B cell (primary cell): ENCODE measurements at regions not wholly inside any gene's neighbourhood (a gene's known extent, or its start where the extent isn't known, plus 50 kb on each side); places are given as distances from the start of the nearest gene placed in this dataset.

Source experiments
- ATAC-seq: fragments of 200-7000 bp; cut with Tn5 transposase; one replicate; pipeline ENCODE4 v1.10.0; 2021; ENCODE audit warnings: low read depth, mild to moderate bottlenecking, moderate number of reproducible peaks, moderate library complexity
- CTCF ChIA-PET: fragments of 350-600 bp; sonication (Branson Sonifier 250); formaldehyde crosslinking; loops from one replicate; lab custom pipeline; 2021; ENCODE audit warnings: antibody characterized with exemption, inconsistent platforms; lab: Charles Lee
- POLR2A ChIA-PET: fragments of 350-600 bp; sonication (Branson Sonifier 250); formaldehyde crosslinking; loops from one replicate; lab custom pipeline; 2021; ENCODE audit warnings: antibody characterized with exemption; lab: Charles Lee
- DNase-seq: peaks from one replicate; pipeline ENCODE4 v3.0.0; 2013
- H2AFZ ChIP-seq: 2 replicates; pipeline ENCODE4 v1.6.1; 2012; ENCODE audit warnings: mild to moderate bottlenecking, low read depth, low read length; ENCODE audit not compliant: insufficient read depth, poor library complexity, severe bottlenecking
- H3K27ac ChIP-seq, 2 donors: 1 replicate in 1 of 2; 2 replicates in 1 of 2; pipeline ENCODE4 v1.5.1; 2012 to 2013; ENCODE audit warnings: low read length in 2 of 2, mild to moderate bottlenecking in 2 of 2, moderate library complexity in 1 of 2
- H3K27me3 ChIP-seq, 4 experiments: fragments of 200-600 bp in 1 of 4; sonication (generic) in 1 of 4; replicated peaks in 1 of 4; 1 replicate in 2 of 4; 2 replicates in 2 of 4; pipeline versions ENCODE4 v1.6.1 to v1.7.0; 2013 to 2016; ENCODE audit warnings: low read length in 3 of 4, mild to moderate bottlenecking in 2 of 4, mixed read lengths in 1 of 4, moderate library complexity in 1 of 4; ENCODE audit not compliant: insufficient read depth in 4 of 4, control insufficient read depth in 3 of 4; ENCODE audit errors: control extremely low read depth in 1 of 4
- H3K36me3 ChIP-seq, 2 experiments: replicated peaks in 1 of 2; 1 replicate in 1 of 2; 2 replicates in 1 of 2; pipeline versions ENCODE4 v1.6.1 to v1.7.1; 2013; ENCODE audit warnings: low read length in 1 of 2; ENCODE audit not compliant: insufficient read depth in 2 of 2, control insufficient read depth in 1 of 2; ENCODE audit errors: control extremely low read depth in 1 of 2, extremely low read depth in 1 of 2
- H3K4me1 ChIP-seq, 2 donors: fragments of 200-600 bp in 1 of 2; sonication (generic) in 1 of 2; 1 replicate in 1 of 2; 2 replicates in 1 of 2; pipeline versions ENCODE4 v1.5.1 to v1.6.1; 2013 to 2017; ENCODE audit warnings: low read length in 2 of 2; ENCODE audit not compliant: control insufficient read depth in 2 of 2, insufficient read depth in 2 of 2
- H3K4me2 ChIP-seq: replicated peaks from 2 replicates; pipeline ENCODE3; 2012; ENCODE audit warnings: mild to moderate bottlenecking, low read depth, low read length; ENCODE audit not compliant: poor library complexity, severe bottlenecking
- H3K4me3 ChIP-seq, 5 experiments: fragments of 200-600 bp in 1 of 5; sonication (generic) in 1 of 5; 1 replicate in 3 of 5; 2 replicates in 2 of 5; pipeline versions ENCODE4 v1.5.1 to v1.7.0; 2011 to 2016; ENCODE audit warnings: low read length in 4 of 5, mild to moderate bottlenecking in 4 of 5, low read depth in 2 of 5, control low read depth in 1 of 5, moderate library complexity in 1 of 5; ENCODE audit not compliant: insufficient read depth in 1 of 5; ENCODE audit errors: control extremely low read depth in 1 of 5, extremely low read depth in 1 of 5
- H3K79me2 ChIP-seq: fragments of 200-600 bp; sonication (generic); one replicate; pipeline ENCODE4 v1.6.0; 2016; ENCODE audit warnings: low read length; ENCODE audit not compliant: control insufficient read depth, insufficient read depth
- H3K9ac ChIP-seq: fragments of 200-600 bp; sonication (generic); 2 replicates; pipeline ENCODE4 v1.6.1; 2017; ENCODE audit warnings: mild to moderate bottlenecking, low read length, moderate library complexity
- H3K9me3 ChIP-seq, 3 donors: one replicate each; pipeline versions ENCODE4 v1.6.1 to v1.7.1; 2013; ENCODE audit warnings: low read length in 2 of 3; ENCODE audit not compliant: control insufficient read depth in 2 of 3, insufficient read depth in 1 of 3; ENCODE audit errors: control extremely low read depth in 1 of 3
- H4K20me1 ChIP-seq: 2 replicates; pipeline ENCODE4 v1.6.0; 2012; ENCODE audit warnings: mild to moderate bottlenecking, low read length; ENCODE audit not compliant: insufficient read depth, control insufficient read depth, poor library complexity, severe bottlenecking
- H3K27ac Mint-ChIP-seq: one replicate; pipeline ENCODE4 v1.8.0; 2021; ENCODE audit warnings: mixed read lengths
- H3K27me3 Mint-ChIP-seq: one replicate; pipeline ENCODE4 v1.8.0; 2021; ENCODE audit warnings: mixed read lengths
- H3K4me1 Mint-ChIP-seq: one replicate; pipeline ENCODE4 v1.8.0; 2021; ENCODE audit warnings: mixed read lengths
- H3K4me3 Mint-ChIP-seq: one replicate; pipeline ENCODE4 v1.8.0; 2021; ENCODE audit warnings: mixed read lengths
- H3K9me3 Mint-ChIP-seq: one replicate; pipeline ENCODE4 v1.8.0; 2022; ENCODE audit warnings: mixed read lengths; ENCODE audit not compliant: insufficient read depth
- EZH2 ChIP-seq: IDR thresholded peaks from 2 replicates; pipeline ENCODE4 v1.6.1; 2012; ENCODE audit warnings: borderline replicate concordance, low read depth, mild to moderate bottlenecking, moderate library complexity, low read length; ENCODE audit not compliant: insufficient read depth, poor library complexity, severe bottlenecking
- WGBS: methylation state at CpG from one replicate; pipeline ENCODE4 v1.1.5; 2013; ENCODE audit warnings: missing lambda C conversion rate; ENCODE audit not compliant: insufficient coverage; 5-methylcytosine and 5-hydroxymethylcytosine counted together
- intact Hi-C: fragments of 100-400 bp; cut with micrococcal nuclease; formaldehyde crosslinking; loops from one replicate; pipeline ENCODE4 v1.10.0; 2022
- TF ChIP-seq, protein P1 (sequence below): fragments of 200-600 bp; IDR thresholded peaks from one replicate; pipeline ENCODE4 v1.8.0; 2022; ENCODE audit warnings: antibody characterized with exemption, mild to moderate bottlenecking

DNA sequence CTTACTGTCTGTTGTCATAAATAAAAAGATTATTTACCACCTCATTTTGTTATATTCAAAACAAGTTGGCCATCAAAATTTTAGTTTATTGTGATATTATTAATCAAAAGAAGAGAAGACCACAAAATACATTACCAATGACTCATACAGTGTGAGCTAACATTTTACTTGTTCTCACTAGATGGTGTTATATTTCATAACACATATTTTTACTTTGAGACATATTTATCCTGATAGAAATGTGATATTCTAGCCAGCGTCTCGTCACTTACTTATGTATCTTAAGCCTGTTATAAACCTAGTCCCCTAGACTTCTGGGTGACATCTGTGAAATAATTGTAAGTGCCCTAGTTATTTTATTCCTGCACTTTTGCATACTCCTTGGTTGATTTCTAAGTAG is 263.2 kb downstream of the CDH7 start:
- Histone ChIP-seq H2AFZ (no peak overlapping the region), H3K79me2 (no peaks in the 10 kb centered on the region), H3K36me3 (no peaks in the 10 kb centered on the region), H3K27me3 (no peaks in the 10 kb centered on the region), H3K4me1 (no peaks in the 10 kb centered on the region), H3K9me3 (peaks cover 0 to under 1% (median 0%) of the 10 kb centered on the region in 3 donors), H3K9ac (no peak overlapping the region), H3K4me2 (no peak overlapping the region), H3K27ac (no peak overlapping the region), H3K4me3 (no peak overlapping the region), H4K20me1 (no peaks in the 10 kb centered on the region)
- Mint-ChIP-seq H3K27me3 (no peaks in the 10 kb centered on the region), H3K27ac (no peak overlapping the region), H3K4me1 (no peaks in the 10 kb centered on the region), H3K9me3 (no peaks in the 10 kb centered on the region), H3K4me3 (no peak overlapping the region)
- TF ChIP-seq, protein P1, sequence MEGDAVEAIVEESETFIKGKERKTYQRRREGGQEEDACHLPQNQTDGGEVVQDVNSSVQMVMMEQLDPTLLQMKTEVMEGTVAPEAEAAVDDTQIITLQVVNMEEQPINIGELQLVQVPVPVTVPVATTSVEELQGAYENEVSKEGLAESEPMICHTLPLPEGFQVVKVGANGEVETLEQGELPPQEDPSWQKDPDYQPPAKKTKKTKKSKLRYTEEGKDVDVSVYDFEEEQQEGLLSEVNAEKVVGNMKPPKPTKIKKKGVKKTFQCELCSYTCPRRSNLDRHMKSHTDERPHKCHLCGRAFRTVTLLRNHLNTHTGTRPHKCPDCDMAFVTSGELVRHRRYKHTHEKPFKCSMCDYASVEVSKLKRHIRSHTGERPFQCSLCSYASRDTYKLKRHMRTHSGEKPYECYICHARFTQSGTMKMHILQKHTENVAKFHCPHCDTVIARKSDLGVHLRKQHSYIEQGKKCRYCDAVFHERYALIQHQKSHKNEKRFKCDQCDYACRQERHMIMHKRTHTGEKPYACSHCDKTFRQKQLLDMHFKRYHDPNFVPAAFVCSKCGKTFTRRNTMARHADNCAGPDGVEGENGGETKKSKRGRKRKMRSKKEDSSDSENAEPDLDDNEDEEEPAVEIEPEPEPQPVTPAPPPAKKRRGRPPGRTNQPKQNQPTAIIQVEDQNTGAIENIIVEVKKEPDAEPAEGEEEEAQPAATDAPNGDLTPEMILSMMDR = no peak
- no peak for TF ChIP-seq EZH2
- no CpG with 5 or more reads among the region's 2 CpGs for WGBS
- ChIA-PET POLR2A (no interaction called here), CTCF (no interaction called here)
- intact Hi-C loops = no loop called here
- no peak for ATAC-seq
- no peak for DNase-seq

DNA sequence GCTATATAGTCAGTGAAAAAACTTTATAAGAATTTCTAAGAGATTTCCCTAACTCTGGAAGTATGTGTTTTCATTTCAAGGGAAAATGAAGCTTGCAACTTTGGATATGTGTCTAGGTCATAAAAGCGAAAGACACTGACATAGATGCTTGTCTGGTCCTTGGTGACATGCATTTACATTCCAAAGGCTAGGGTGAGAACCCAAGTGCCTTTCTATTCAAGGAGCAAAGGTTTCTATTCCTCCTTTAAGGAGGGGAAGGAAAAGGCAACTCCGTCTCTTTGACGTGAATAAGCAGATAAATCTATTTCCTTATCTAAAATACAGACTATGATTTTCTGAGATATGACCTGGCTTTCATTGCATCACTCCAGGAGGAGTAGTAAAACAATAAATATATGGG is 261.1 kb downstream of the CDH7 start:
- no peaks in the 10 kb centered on the region for H4K20me1 ChIP-seq
- Mint-ChIP-seq H3K9me3 (no peaks in the 10 kb centered on the region), H3K4me3 (no peak overlapping the region), H3K4me1 (no peaks in the 10 kb centered on the region), H3K27ac (no peak overlapping the region), H3K27me3 (no peaks in the 10 kb centered on the region)
- intact Hi-C loops = no loop called here
- H3K27ac ChIP-seq = no peak overlapping the region
- no peak for DNase-seq
- ChIA-PET POLR2A (no interaction called here), CTCF (no interaction called here)
- no peak for TF ChIP-seq EZH2
- no peak overlapping the region for H3K9ac ChIP-seq
- H3K4me3 ChIP-seq = no peak overlapping the region
- no peaks in the 10 kb centered on the region for H3K79me2 ChIP-seq
- H3K4me2 ChIP-seq = no peak overlapping the region
- 33% methylated on average over 1 of the region's 3 CpGs for WGBS
- H3K4me1 ChIP-seq = no peaks in the 10 kb centered on the region
- H2AFZ ChIP-seq = no peak overlapping the region
- no peaks in the 10 kb centered on the region for H3K27me3 ChIP-seq
- no peaks in the 10 kb centered on the region for H3K36me3 ChIP-seq
- no peak for ATAC-seq
- peaks cover 0 to 3% (median 0%) of the 10 kb centered on the region in 3 donors for H3K9me3 ChIP-seq
